ENCODE measurements at regions not wholly inside any gene's neighbourhood (a gene's known extent, or its start where the extent isn't known, plus 50 kb on each side); places are given as distances from the start of the nearest gene placed in this dataset.

DNA sequence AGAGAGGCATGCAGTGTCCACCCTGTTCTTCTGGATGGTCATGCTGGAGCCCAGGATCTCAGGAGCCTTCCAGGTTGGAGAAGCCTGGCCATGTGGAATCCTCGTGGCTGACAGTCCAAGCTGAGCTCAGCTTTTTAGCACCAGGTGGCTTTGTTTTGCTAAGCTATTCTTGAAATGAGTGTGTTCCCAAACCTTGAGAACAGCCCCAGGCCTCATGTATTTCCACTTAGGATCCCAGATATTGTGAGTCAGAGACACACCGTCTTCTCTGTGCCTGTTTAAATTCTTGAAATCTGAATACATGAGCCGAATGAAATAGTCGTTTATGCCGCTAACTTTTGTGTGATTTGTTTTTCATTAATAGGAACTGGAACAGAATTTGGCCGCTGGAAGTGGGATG, 61.2 kb downstream of the IRX2 start:
- Histone ChIP-seq H3F3A (ENCODE audit: control insufficient read depth, insufficient read depth) (no peaks in the 10 kb centered on the region), H3K4me2 (ENCODE audit: low read length) (no peak overlapping the region), H3K36me3 (ENCODE audit: control insufficient read depth, low read length) (no peaks in the 10 kb centered on the region), H3K27me3 (ENCODE audit: control insufficient read depth, low read length) (no peaks in the 10 kb centered on the region), H3K9me3 (ENCODE audit: control insufficient read depth, insufficient read depth, low read length) (peaks cover 8% of the 10 kb centered on the region; the same call in 1 of the 2 replicates), H3K4me3 (ENCODE audit: low read length) (no peak overlapping the region), H3K27ac (ENCODE audit: low read depth, low read length) (no peak overlapping the region), H3K4me1 (ENCODE audit: control insufficient read depth, low read length) (no peaks in the 10 kb centered on the region), H3K9me2 (replicated peaks; ENCODE audit: control insufficient read depth, low read length) (no peaks in the 10 kb centered on the region), H3K79me2 (ENCODE audit: control insufficient read depth, low read length) (no peaks in the 10 kb centered on the region), H4K20me1 (ENCODE audit: control insufficient read depth, insufficient read depth, low read depth, low read length) (no peaks in the 10 kb centered on the region)
- no peak for TF ChIP-seq CTCF (IDR thresholded peaks at IDR 0.05; ENCODE audit: low read depth, low read length, poor library complexity, severe bottlenecking)
- no peak for TF ChIP-seq EZH2phosphoT487 (IDR thresholded peaks at IDR 0.05; ENCODE audit: borderline replicate concordance, low read length)

DNA sequence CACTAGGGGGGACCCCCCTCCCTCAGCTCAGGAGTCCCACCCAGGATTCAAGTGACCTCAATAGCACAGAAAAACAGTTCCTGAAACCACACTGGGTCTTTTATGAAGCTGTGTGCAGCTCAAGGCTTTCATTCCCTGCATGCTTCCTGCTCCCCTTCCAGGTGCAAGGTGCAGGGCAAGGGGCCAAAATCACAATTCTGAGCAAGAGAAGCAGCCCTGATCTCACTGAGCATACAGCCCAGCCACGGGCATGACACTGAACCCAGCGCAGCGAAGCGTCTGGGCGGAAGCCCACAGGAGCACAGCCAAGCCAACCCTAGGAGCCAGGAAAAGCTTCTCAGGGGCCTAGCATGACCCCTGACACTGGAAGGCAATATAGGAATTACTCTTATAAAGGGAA, 62.9 kb downstream of the IRX2 start:
- H3K27me3 ChIP-seq (ENCODE audit: control insufficient read depth, low read length): no peaks in the 10 kb centered on the region
- no peaks in the 10 kb centered on the region for H3K36me3 ChIP-seq (ENCODE audit: control insufficient read depth, low read length)
- H3K4me1 ChIP-seq (ENCODE audit: control insufficient read depth, low read length): no peaks in the 10 kb centered on the region
- H3K4me3 ChIP-seq (ENCODE audit: low read length): no peak overlapping the region
- H3K9me3 ChIP-seq (ENCODE audit: control insufficient read depth, insufficient read depth, low read length): peaks cover 6% of the 10 kb centered on the region; the same call in 1 of the 2 replicates
- no peak overlapping the region for H3K4me2 ChIP-seq (ENCODE audit: low read length)
- no peaks in the 10 kb centered on the region for H3F3A ChIP-seq (ENCODE audit: control insufficient read depth, insufficient read depth)
- no peak overlapping the region for H3K27ac ChIP-seq (ENCODE audit: low read depth, low read length)
- no peaks in the 10 kb centered on the region for H3K9me2 ChIP-seq (replicated peaks; ENCODE audit: control insufficient read depth, low read length)
- no peaks in the 10 kb centered on the region for H4K20me1 ChIP-seq (ENCODE audit: control insufficient read depth, insufficient read depth, low read depth, low read length)
- no peaks in the 10 kb centered on the region for H3K79me2 ChIP-seq (ENCODE audit: control insufficient read depth, low read length)
- no peak for TF ChIP-seq EZH2phosphoT487 (IDR thresholded peaks at IDR 0.05; ENCODE audit: borderline replicate concordance, low read length)
- TF ChIP-seq CTCF (IDR thresholded peaks at IDR 0.05; ENCODE audit: low read depth, low read length, poor library complexity, severe bottlenecking): no peak

- H3K4me3 ChIP-seq (ENCODE audit: low read length): no peak overlapping the region
- H3K27ac ChIP-seq (ENCODE audit: low read depth, low read length): no peak overlapping the region
- no peak for TF ChIP-seq CTCF (IDR thresholded peaks at IDR 0.05; ENCODE audit: low read depth, low read length, poor library complexity, severe bottlenecking)
- TF ChIP-seq EZH2phosphoT487 (IDR thresholded peaks at IDR 0.05; ENCODE audit: borderline replicate concordance, low read length): no peak
- no peaks in the 10 kb centered on the region for H3K79me2 ChIP-seq (ENCODE audit: control insufficient read depth, low read length)
- no peaks in the 10 kb centered on the region for H3K4me1 ChIP-seq (ENCODE audit: control insufficient read depth, low read length)
- H3F3A ChIP-seq (ENCODE audit: control insufficient read depth, insufficient read depth): no peaks in the 10 kb centered on the region
- no peaks in the 10 kb centered on the region for H3K9me2 ChIP-seq (replicated peaks; ENCODE audit: control insufficient read depth, low read length)
- no peaks in the 10 kb centered on the region for H4K20me1 ChIP-seq (ENCODE audit: control insufficient read depth, insufficient read depth, low read depth, low read length)
- no peaks in the 10 kb centered on the region for H3K36me3 ChIP-seq (ENCODE audit: control insufficient read depth, low read length)
- H3K4me2 ChIP-seq (ENCODE audit: low read length): no peak overlapping the region
- no peaks in the 10 kb centered on the region for H3K27me3 ChIP-seq (ENCODE audit: control insufficient read depth, low read length)
- peaks cover 6% of the 10 kb centered on the region; the same call in 1 of the 2 replicates for H3K9me3 ChIP-seq (ENCODE audit: control insufficient read depth, insufficient read depth, low read length)
These were observed 63.7 kb downstream of the IRX2 start for GRCh38 chr5:2687746-2688145.

All from DOHH2 (cell line).